BLaER1 (cell line): ENCODE measurements at regions not wholly inside any gene's neighbourhood (a gene's known extent, or its start where the extent isn't known, plus 50 kb on each side); places are given as distances from the start of the nearest gene placed in this dataset.

ENCODE experiments used
- H3K27ac ChIP-seq: shearing (Covaris generic); formaldehyde crosslinking; 2 replicates; pipeline ENCODE4 v1.8.1; 2022
- H3K27me3 ChIP-seq: shearing (Covaris generic); formaldehyde crosslinking; 2 replicates; pipeline ENCODE4 v1.8.1; 2022
- H3K36me3 ChIP-seq: shearing (Covaris generic); formaldehyde crosslinking; 2 replicates; pipeline ENCODE4 v1.8.1; 2022
- H3K4me1 ChIP-seq: shearing (Covaris generic); formaldehyde crosslinking; 2 replicates; pipeline ENCODE4 v1.8.1; 2022
- H3K4me2 ChIP-seq: shearing (Covaris generic); formaldehyde crosslinking; 2 replicates; pipeline ENCODE4 v1.8.1; 2022
- H3K4me3 ChIP-seq: shearing (Covaris generic); formaldehyde crosslinking; 2 replicates; pipeline ENCODE4 v1.8.1; 2022
- H3K9ac ChIP-seq: shearing (Covaris generic); formaldehyde crosslinking; 2 replicates; pipeline ENCODE4 v1.8.1; 2022
- H3K9me3 ChIP-seq: shearing (Covaris generic); formaldehyde crosslinking; 2 replicates; pipeline ENCODE4 v1.8.1; 2022
- H4K20me1 ChIP-seq: shearing (Covaris generic); formaldehyde crosslinking; 2 replicates; pipeline ENCODE4 v1.8.1; 2022
- Cebpa-rat ChIP-seq: shearing (Covaris generic); IDR thresholded peaks from 2 replicates; pipeline ENCODE4 v1.8.1; 2022

- H3K4me2 ChIP-seq, result no peak overlapping the region
- no peaks in the 10 kb centered on the region for H3K27me3 ChIP-seq
- no peak overlapping the region for H3K9ac ChIP-seq
- no peak overlapping the region for H3K4me3 ChIP-seq
- no peaks in the 10 kb centered on the region for H4K20me1 ChIP-seq
- no peak overlapping the region for H3K27ac ChIP-seq
- no peaks in the 10 kb centered on the region for H3K9me3 ChIP-seq
- H3K36me3 ChIP-seq, result no peaks in the 10 kb centered on the region
- TF ChIP-seq Cebpa-rat, result no peak
- no peaks in the 10 kb centered on the region for H3K4me1 ChIP-seq
These were observed 1127.5 kb downstream of the GRIK2 start for GRCh38 chr6:102520966-102521365.

DNA sequence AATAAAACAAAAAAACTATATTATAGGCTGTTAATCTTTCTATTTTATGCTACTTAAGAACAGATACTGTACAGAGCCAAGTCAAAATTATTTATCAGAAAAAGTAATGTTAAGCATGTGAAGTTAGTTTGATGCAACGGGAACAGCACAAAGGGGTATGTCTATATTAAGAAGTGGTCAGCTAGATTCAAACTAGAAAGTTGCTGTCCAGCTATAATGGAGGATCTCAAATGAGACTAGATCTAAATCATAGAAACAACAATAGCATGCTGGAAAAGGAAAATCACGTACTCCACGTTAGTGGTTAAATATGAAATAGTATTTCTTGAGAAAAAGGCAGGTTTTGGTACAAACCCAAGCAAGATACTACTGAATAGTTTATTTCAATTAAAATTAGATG is 1124.0 kb downstream of the GRIK2 start:
- H3K27me3 ChIP-seq, result no peaks in the 10 kb centered on the region

GRCh38 chr6:102501615-102502014 is 1108.1 kb downstream of the GRIK2 start:
- Histone ChIP-seq H3K27ac (no peak overlapping the region), H3K9ac (no peak overlapping the region), H4K20me1 (no peaks in the 10 kb centered on the region), H3K4me3 (no peak overlapping the region), H3K4me1 (no peaks in the 10 kb centered on the region), H3K4me2 (no peak overlapping the region), H3K27me3 (no peaks in the 10 kb centered on the region), H3K36me3 (no peaks in the 10 kb centered on the region), H3K9me3 (peaks cover 6% of the 10 kb centered on the region)
- no peak for TF ChIP-seq Cebpa-rat

More for the DNA sequence above, 1124.0 kb downstream of the GRIK2 start:
- no peak overlapping the region for H3K4me2 ChIP-seq
- no peaks in the 10 kb centered on the region for H3K4me1 ChIP-seq
- no peak overlapping the region for H3K9ac ChIP-seq
- TF ChIP-seq Cebpa-rat, result no peak
- H3K36me3 ChIP-seq, result no peaks in the 10 kb centered on the region
- H3K27ac ChIP-seq, result no peak overlapping the region
- H3K4me3 ChIP-seq, result no peak overlapping the region
- H3K9me3 ChIP-seq, result no peaks in the 10 kb centered on the region
- H4K20me1 ChIP-seq, result no peaks in the 10 kb centered on the region

DNA sequence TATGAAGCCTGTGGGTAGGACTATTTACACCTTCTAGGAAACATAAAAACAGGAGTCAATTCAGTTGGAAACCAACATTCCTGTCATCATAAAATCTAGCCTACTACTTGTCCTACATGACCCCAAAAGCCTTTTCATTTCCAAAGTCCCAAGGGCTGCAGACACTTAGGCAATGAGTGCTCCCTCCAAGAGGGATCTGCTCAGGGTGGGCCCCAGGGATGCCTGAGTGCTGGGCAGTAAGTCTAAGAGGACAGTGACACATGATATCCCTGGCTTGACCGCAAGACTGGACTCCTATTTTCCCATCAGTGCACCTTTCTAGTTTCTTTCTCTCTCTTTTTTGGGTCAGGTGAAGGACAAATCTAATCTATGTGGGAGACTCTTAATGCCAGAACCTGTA is 1101.3 kb downstream of the GRIK2 start:
- H4K20me1 ChIP-seq, result no peaks in the 10 kb centered on the region
- no peak for TF ChIP-seq Cebpa-rat
- H3K4me1 ChIP-seq, result no peaks in the 10 kb centered on the region
- no peak overlapping the region for H3K27ac ChIP-seq
- H3K9me3 ChIP-seq, result no peaks in the 10 kb centered on the region
- no peak overlapping the region for H3K4me3 ChIP-seq
- H3K27me3 ChIP-seq, result no peaks in the 10 kb centered on the region
- H3K9ac ChIP-seq, result no peak overlapping the region
- no peak overlapping the region for H3K4me2 ChIP-seq
- no peaks in the 10 kb centered on the region for H3K36me3 ChIP-seq

DNA sequence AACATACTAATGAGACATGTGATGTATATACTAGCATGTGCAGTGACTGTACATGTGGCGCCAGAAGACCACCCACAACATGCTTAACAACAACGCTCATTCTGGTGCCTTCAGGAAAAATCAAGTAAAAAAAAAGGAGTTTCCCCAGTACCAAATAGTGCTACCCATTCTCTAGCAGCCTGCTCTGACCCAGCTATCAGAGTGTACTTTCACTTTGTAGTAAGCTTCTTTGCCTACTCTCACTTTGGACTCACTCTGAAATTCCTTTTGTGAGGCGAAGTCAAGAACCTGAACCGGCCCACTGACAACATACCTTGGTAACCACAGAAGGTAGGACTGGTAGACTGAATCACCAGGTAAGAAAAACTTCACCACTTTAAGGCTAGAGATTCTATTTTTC is 1100.0 kb downstream of the GRIK2 start:
- TF ChIP-seq Cebpa-rat, result no peak
- no peaks in the 10 kb centered on the region for H4K20me1 ChIP-seq
- H3K27ac ChIP-seq, result no peak overlapping the region
- H3K9me3 ChIP-seq, result no peaks in the 10 kb centered on the region
- H3K9ac ChIP-seq, result no peak overlapping the region
- no peaks in the 10 kb centered on the region for H3K4me1 ChIP-seq
- H3K4me3 ChIP-seq, result no peak overlapping the region
- H3K27me3 ChIP-seq, result no peaks in the 10 kb centered on the region
- H3K36me3 ChIP-seq, result no peaks in the 10 kb centered on the region
- no peak overlapping the region for H3K4me2 ChIP-seq

DNA sequence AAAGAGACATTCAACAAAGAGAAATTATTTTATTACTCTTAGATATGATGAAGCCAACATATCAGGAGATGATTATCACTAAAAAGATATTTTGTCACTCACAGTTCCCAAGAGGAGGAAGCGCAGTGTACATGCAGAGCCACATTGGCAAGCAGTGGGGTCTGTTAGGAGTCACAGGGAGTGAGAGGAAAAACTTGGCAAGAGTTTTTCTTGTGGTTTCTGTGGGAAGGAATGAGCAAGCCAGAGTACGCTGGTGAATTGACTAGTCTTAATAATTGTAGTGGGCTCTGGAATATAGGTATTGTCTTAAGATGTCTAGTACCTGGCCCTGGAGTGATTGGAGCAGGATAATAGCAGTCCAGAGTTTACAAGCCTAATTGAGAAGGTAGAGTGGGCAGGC is 1095.2 kb downstream of the GRIK2 start:
- TF ChIP-seq Cebpa-rat, result no peak
- Histone ChIP-seq H3K9me3 (no peaks in the 10 kb centered on the region), H3K27me3 (no peaks in the 10 kb centered on the region), H3K9ac (no peak overlapping the region), H3K4me2 (no peak overlapping the region), H3K4me1 (no peaks in the 10 kb centered on the region), H3K27ac (no peak overlapping the region), H3K4me3 (no peak overlapping the region), H4K20me1 (no peaks in the 10 kb centered on the region), H3K36me3 (no peaks in the 10 kb centered on the region)

DNA sequence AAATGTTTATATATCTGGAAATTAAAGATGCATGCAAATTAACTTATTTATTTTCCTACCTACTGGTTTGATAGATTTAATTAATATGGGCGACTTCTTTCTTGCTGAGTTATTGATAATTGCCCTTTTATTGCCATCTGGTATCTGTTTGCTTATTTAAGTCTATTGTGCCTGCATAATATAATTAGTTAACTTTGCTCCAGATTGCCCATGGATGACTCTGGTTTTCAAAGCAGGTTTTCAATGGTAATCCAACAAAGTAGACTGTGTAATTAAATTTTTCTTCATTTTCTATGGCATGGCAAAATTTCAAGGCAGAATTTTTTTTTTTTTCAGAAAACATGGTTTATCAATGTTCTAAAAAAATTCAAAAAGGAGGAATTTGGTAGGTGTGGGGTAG is 1092.0 kb downstream of the GRIK2 start:
- Histone ChIP-seq H3K36me3 (no peaks in the 10 kb centered on the region), H3K9me3 (no peaks in the 10 kb centered on the region), H3K9ac (no peak overlapping the region), H3K27ac (no peak overlapping the region), H3K4me1 (no peaks in the 10 kb centered on the region), H4K20me1 (no peaks in the 10 kb centered on the region), H3K27me3 (no peaks in the 10 kb centered on the region), H3K4me2 (no peak overlapping the region), H3K4me3 (no peak overlapping the region)
- TF ChIP-seq Cebpa-rat, result no peak

DNA sequence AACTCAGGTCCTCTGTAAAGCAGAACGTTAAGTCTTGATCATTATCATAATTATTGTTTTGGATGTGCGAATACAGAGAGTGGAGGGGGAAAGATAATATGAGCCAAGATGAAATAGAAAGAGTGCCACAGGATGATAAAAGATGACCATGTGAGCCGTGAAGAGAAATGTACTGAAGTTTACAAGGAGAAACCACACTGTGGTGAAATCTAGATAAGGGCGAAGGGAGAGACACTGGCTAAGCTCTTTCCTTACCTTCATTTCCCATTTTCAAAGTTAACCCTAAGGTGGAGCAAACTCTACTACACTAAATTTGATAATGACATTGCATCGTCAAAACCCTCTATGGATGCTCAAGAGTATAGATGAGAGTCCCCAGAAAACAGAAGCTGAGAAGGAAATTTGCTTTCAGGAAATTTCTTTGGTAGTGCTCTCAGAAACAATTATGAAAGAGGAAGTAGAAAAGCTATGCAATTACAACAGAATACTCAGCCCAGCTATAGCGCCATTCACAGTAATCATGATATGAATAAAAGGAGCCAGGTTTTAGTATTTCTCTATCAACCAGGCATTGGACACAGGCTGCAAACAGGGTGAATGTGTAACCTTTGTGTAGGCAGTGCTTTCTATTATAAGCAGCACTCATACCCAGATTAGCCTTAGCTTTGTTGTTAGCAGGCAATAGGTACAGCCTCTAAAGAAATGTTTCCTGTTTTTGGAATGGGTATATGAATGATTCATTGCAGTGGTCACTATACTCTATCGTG is 1080.7 kb downstream of the GRIK2 start:
- Histone ChIP-seq H3K27ac (no peak overlapping the region), H3K4me2 (no peak overlapping the region), H4K20me1 (no peaks in the 10 kb centered on the region), H3K9ac (no peak overlapping the region), H3K4me3 (no peak overlapping the region), H3K4me1 (no peaks in the 10 kb centered on the region), H3K36me3 (no peaks in the 10 kb centered on the region), H3K27me3 (no peaks in the 10 kb centered on the region), H3K9me3 (no peaks in the 10 kb centered on the region)
- no peak for TF ChIP-seq Cebpa-rat

DNA sequence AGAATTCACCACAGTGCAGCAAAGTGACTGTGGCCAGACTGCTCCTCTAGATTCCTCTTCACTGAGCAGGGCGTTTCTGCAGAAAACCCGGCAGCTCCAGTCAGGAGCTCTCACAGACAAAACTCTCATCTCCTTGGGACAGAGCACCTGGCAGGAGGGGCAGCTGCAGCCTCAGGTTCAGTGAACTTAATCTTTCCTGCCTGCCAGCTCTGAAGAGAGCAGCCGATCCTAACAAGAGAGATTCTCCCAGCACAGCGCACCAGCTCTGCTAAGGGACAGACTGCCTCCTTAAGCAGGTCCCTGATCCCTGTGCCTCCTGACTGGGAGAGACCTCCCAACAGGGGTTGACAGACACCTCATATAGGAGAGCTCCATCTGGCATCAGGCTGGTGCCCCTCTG is 1065.5 kb downstream of the GRIK2 start:
- Histone ChIP-seq H3K9me3 (no peaks in the 10 kb centered on the region), H3K9ac (no peak overlapping the region), H3K27ac (no peak overlapping the region), H3K4me3 (no peak overlapping the region), H3K4me1 (no peaks in the 10 kb centered on the region), H3K27me3 (no peaks in the 10 kb centered on the region), H4K20me1 (no peaks in the 10 kb centered on the region), H3K4me2 (no peak overlapping the region), H3K36me3 (no peaks in the 10 kb centered on the region)
- TF ChIP-seq Cebpa-rat, result no peak

- Histone ChIP-seq H3K9me3 (no peaks in the 10 kb centered on the region), H3K4me2 (no peak overlapping the region), H3K9ac (no peak overlapping the region), H3K36me3 (no peaks in the 10 kb centered on the region), H3K27ac (no peak overlapping the region), H3K4me1 (no peaks in the 10 kb centered on the region), H4K20me1 (no peaks in the 10 kb centered on the region), H3K27me3 (no peaks in the 10 kb centered on the region), H3K4me3 (no peak overlapping the region)
- TF ChIP-seq Cebpa-rat, result no peak
These were observed 1044.7 kb downstream of the GRIK2 start for GRCh38 chr6:102438171-102438570.
